ENCODE measurements at regions not wholly inside any gene's neighbourhood (a gene's known extent, or its start where the extent isn't known, plus 50 kb on each side); places are given as distances from the start of the nearest gene placed in this dataset.

- 85% methylated on average over 4 of the region's 4 CpGs for WGBS
- no peak for DNase-seq (ENCODE audit: low read depth in 6 of 9, low spot score in 9 of 9)
- H3K4me1 ChIP-seq (ENCODE audit: control insufficient read depth in 2 of 2, insufficient read depth in 2 of 2, low read length in 2 of 2), result no peaks in the 10 kb centered on the region
- no peak overlapping the region for H3K27ac ChIP-seq (ENCODE audit: low read depth in 1 of 2, low read length in 1 of 2)
- no peak overlapping the region for H3K4me3 ChIP-seq (ENCODE audit: low read length in 2 of 2)
- no peaks in the 10 kb centered on the region for H3K27me3 ChIP-seq (ENCODE audit: control insufficient read depth in 2 of 2, insufficient read depth in 1 of 2, low read length in 1 of 2)
- H3K9me3 ChIP-seq (ENCODE audit: control insufficient read depth in 2 of 2, insufficient read depth in 1 of 2, low read length in 1 of 2), result peaks cover 1 to 7% of the 10 kb centered on the region in 2 donors
- H3K36me3 ChIP-seq (ENCODE audit: control insufficient read depth in 2 of 2, insufficient read depth in 2 of 2, low read length in 1 of 2), result no peaks in the 10 kb centered on the region
Observed at GRCh38 chr15:23750179-23750578, 63.1 kb upstream of the NDN start.

GRCh38 chr15:23750776-23751175 lies 63.7 kb upstream of the NDN start:
- 91% methylated on average over 1 of the region's 1 CpG for WGBS
- no peak for DNase-seq (ENCODE audit: low read depth in 6 of 9, low spot score in 9 of 9)
- peaks cover 1 to 7% of the 10 kb centered on the region in 2 donors for H3K9me3 ChIP-seq (ENCODE audit: control insufficient read depth in 2 of 2, insufficient read depth in 1 of 2, low read length in 1 of 2)
- no peaks in the 10 kb centered on the region for H3K36me3 ChIP-seq (ENCODE audit: control insufficient read depth in 2 of 2, insufficient read depth in 2 of 2, low read length in 1 of 2)
- H3K4me1 ChIP-seq (ENCODE audit: control insufficient read depth in 2 of 2, insufficient read depth in 2 of 2, low read length in 2 of 2), result no peaks in the 10 kb centered on the region
- no peak overlapping the region for H3K27ac ChIP-seq (ENCODE audit: low read depth in 1 of 2, low read length in 1 of 2)
- no peaks in the 10 kb centered on the region for H3K27me3 ChIP-seq (ENCODE audit: control insufficient read depth in 2 of 2, insufficient read depth in 1 of 2, low read length in 1 of 2)
- H3K4me3 ChIP-seq (ENCODE audit: low read length in 2 of 2), result no peak overlapping the region

GRCh38 chr15:23753248-23753647 lies 66.1 kb upstream of the NDN start:
- DNase-seq (ENCODE audit: low read depth in 6 of 9, low spot score in 9 of 9), result no peak
- H3K9me3 ChIP-seq (ENCODE audit: control insufficient read depth in 2 of 2, insufficient read depth in 1 of 2, low read length in 1 of 2), result peaks cover 1 to 7% of the 10 kb centered on the region in 2 donors
- H3K27me3 ChIP-seq (ENCODE audit: control insufficient read depth in 2 of 2, insufficient read depth in 1 of 2, low read length in 1 of 2), result no peaks in the 10 kb centered on the region
- H3K27ac ChIP-seq (ENCODE audit: low read depth in 1 of 2, low read length in 1 of 2), result no peak overlapping the region
- H3K4me1 ChIP-seq (ENCODE audit: control insufficient read depth in 2 of 2, insufficient read depth in 2 of 2, low read length in 2 of 2), result no peaks in the 10 kb centered on the region
- whole genome bisulfite sequencing, result 65% methylated on average over 2 of the region's 2 CpGs
- no peak overlapping the region for H3K4me3 ChIP-seq (ENCODE audit: low read length in 2 of 2)
- H3K36me3 ChIP-seq (ENCODE audit: control insufficient read depth in 2 of 2, insufficient read depth in 2 of 2, low read length in 1 of 2), result no peaks in the 10 kb centered on the region

- Histone ChIP-seq H3K27ac (ENCODE audit: low read depth in 1 of 2, low read length in 1 of 2) (no peak overlapping the region), H3K4me3 (ENCODE audit: low read length in 2 of 2) (no peak overlapping the region), H3K36me3 (ENCODE audit: control insufficient read depth in 2 of 2, insufficient read depth in 2 of 2, low read length in 1 of 2) (no peaks in the 10 kb centered on the region), H3K9me3 (ENCODE audit: control insufficient read depth in 2 of 2, insufficient read depth in 1 of 2, low read length in 1 of 2) (no peaks in the 10 kb centered on the region), H3K4me1 (ENCODE audit: control insufficient read depth in 2 of 2, insufficient read depth in 2 of 2, low read length in 2 of 2) (no peaks in the 10 kb centered on the region), H3K27me3 (ENCODE audit: control insufficient read depth in 2 of 2, insufficient read depth in 1 of 2, low read length in 1 of 2) (no peaks in the 10 kb centered on the region)
- 77% methylated on average over 7 of the region's 7 CpGs for WGBS
- DNase-seq (ENCODE audit: low read depth in 6 of 9, low spot score in 9 of 9), result no peak
Observed at GRCh38 chr15:23758891-23759290, 71.8 kb upstream of the NDN start.

- H3K36me3 ChIP-seq (ENCODE audit: control insufficient read depth in 2 of 2, insufficient read depth in 2 of 2, low read length in 1 of 2), result no peaks in the 10 kb centered on the region
- WGBS, result 46% methylated on average over 4 of the region's 4 CpGs
- no peak overlapping the region for H3K27ac ChIP-seq (ENCODE audit: low read depth in 1 of 2, low read length in 1 of 2)
Observed at GRCh38 chr15:23760024-23760423, 72.9 kb upstream of the NDN start.

GRCh38 chr15:23761386-23761785 lies 74.3 kb upstream of the NDN start:
- Histone ChIP-seq H3K36me3 (ENCODE audit: control insufficient read depth in 2 of 2, insufficient read depth in 2 of 2, low read length in 1 of 2) (no peaks in the 10 kb centered on the region), H3K27ac (ENCODE audit: low read depth in 1 of 2, low read length in 1 of 2) (no peak overlapping the region), H3K9me3 (ENCODE audit: control insufficient read depth in 2 of 2, insufficient read depth in 1 of 2, low read length in 1 of 2) (peaks cover 0 to 4% of the 10 kb centered on the region in 2 donors), H3K4me3 (ENCODE audit: low read length in 2 of 2) (no peak overlapping the region), H3K27me3 (ENCODE audit: control insufficient read depth in 2 of 2, insufficient read depth in 1 of 2, low read length in 1 of 2) (no peaks in the 10 kb centered on the region), H3K4me1 (ENCODE audit: control insufficient read depth in 2 of 2, insufficient read depth in 2 of 2, low read length in 2 of 2) (no peaks in the 10 kb centered on the region)
- DNase-seq (ENCODE audit: low read depth in 6 of 9, low spot score in 9 of 9), result no peak
- 81% methylated on average over 6 of the region's 6 CpGs for WGBS

More at GRCh38 chr15:23760024-23760423, 72.9 kb upstream of the NDN start:
- Histone ChIP-seq H3K9me3 (ENCODE audit: control insufficient read depth in 2 of 2, insufficient read depth in 1 of 2, low read length in 1 of 2) (peaks cover 0 to 1% of the 10 kb centered on the region in 2 donors), H3K4me1 (ENCODE audit: control insufficient read depth in 2 of 2, insufficient read depth in 2 of 2, low read length in 2 of 2) (no peaks in the 10 kb centered on the region), H3K27me3 (ENCODE audit: control insufficient read depth in 2 of 2, insufficient read depth in 1 of 2, low read length in 1 of 2) (no peaks in the 10 kb centered on the region), H3K4me3 (ENCODE audit: low read length in 2 of 2) (no peak overlapping the region)
- no peak for DNase-seq (ENCODE audit: low read depth in 6 of 9, low spot score in 9 of 9)

GRCh38 chr15:23762026-23762425 lies 74.9 kb upstream of the NDN start:
- H3K27me3 ChIP-seq (ENCODE audit: control insufficient read depth in 2 of 2, insufficient read depth in 1 of 2, low read length in 1 of 2), result no peaks in the 10 kb centered on the region
- H3K36me3 ChIP-seq (ENCODE audit: control insufficient read depth in 2 of 2, insufficient read depth in 2 of 2, low read length in 1 of 2), result no peaks in the 10 kb centered on the region
- DNase-seq (ENCODE audit: low read depth in 6 of 9, low spot score in 9 of 9), result no peak
- H3K4me3 ChIP-seq (ENCODE audit: low read length in 2 of 2), result no peak overlapping the region
- H3K27ac ChIP-seq (ENCODE audit: low read depth in 1 of 2, low read length in 1 of 2), result no peak overlapping the region
- no peaks in the 10 kb centered on the region for H3K4me1 ChIP-seq (ENCODE audit: control insufficient read depth in 2 of 2, insufficient read depth in 2 of 2, low read length in 2 of 2)
- peaks cover 1 to 7% of the 10 kb centered on the region in 2 donors for H3K9me3 ChIP-seq (ENCODE audit: control insufficient read depth in 2 of 2, insufficient read depth in 1 of 2, low read length in 1 of 2)
- WGBS, result 72% methylated on average over 8 of the region's 8 CpGs

- no peak overlapping the region for H3K4me3 ChIP-seq (ENCODE audit: low read length in 2 of 2)
Observed at GRCh38 chr15:23763021-23763420, 75.9 kb upstream of the NDN start.

GRCh38 chr15:23764306-23764705 lies 77.2 kb upstream of the NDN start:
- H3K4me1 ChIP-seq (ENCODE audit: control insufficient read depth in 2 of 2, insufficient read depth in 2 of 2, low read length in 2 of 2), result no peaks in the 10 kb centered on the region
- no peaks in the 10 kb centered on the region for H3K27me3 ChIP-seq (ENCODE audit: control insufficient read depth in 2 of 2, insufficient read depth in 1 of 2, low read length in 1 of 2)
- H3K27ac ChIP-seq (ENCODE audit: low read depth in 1 of 2, low read length in 1 of 2), result no peak overlapping the region
- H3K36me3 ChIP-seq (ENCODE audit: control insufficient read depth in 2 of 2, insufficient read depth in 2 of 2, low read length in 1 of 2), result no peaks in the 10 kb centered on the region
- no peak for DNase-seq (ENCODE audit: low read depth in 6 of 9, low spot score in 9 of 9)
- H3K4me3 ChIP-seq (ENCODE audit: low read length in 2 of 2), result no peak overlapping the region
- H3K9me3 ChIP-seq (ENCODE audit: control insufficient read depth in 2 of 2, insufficient read depth in 1 of 2, low read length in 1 of 2), result peaks cover 1 to 7% of the 10 kb centered on the region in 2 donors
- 75% methylated on average over 3 of the region's 3 CpGs for WGBS

More at GRCh38 chr15:23763021-23763420, 75.9 kb upstream of the NDN start:
- Histone ChIP-seq H3K27me3 (ENCODE audit: control insufficient read depth in 2 of 2, insufficient read depth in 1 of 2, low read length in 1 of 2) (no peaks in the 10 kb centered on the region), H3K27ac (ENCODE audit: low read depth in 1 of 2, low read length in 1 of 2) (no peak overlapping the region), H3K4me1 (ENCODE audit: control insufficient read depth in 2 of 2, insufficient read depth in 2 of 2, low read length in 2 of 2) (no peaks in the 10 kb centered on the region), H3K9me3 (ENCODE audit: control insufficient read depth in 2 of 2, insufficient read depth in 1 of 2, low read length in 1 of 2) (peaks cover 1 to 7% of the 10 kb centered on the region in 2 donors), H3K36me3 (ENCODE audit: control insufficient read depth in 2 of 2, insufficient read depth in 2 of 2, low read length in 1 of 2) (no peaks in the 10 kb centered on the region)
- WGBS, result 93% methylated on average over 9 of the region's 9 CpGs
- DNase-seq (ENCODE audit: low read depth in 6 of 9, low spot score in 9 of 9), result no peak

- no peaks in the 10 kb centered on the region for H3K27me3 ChIP-seq (ENCODE audit: control insufficient read depth in 2 of 2, insufficient read depth in 1 of 2, low read length in 1 of 2)
- H3K9me3 ChIP-seq (ENCODE audit: control insufficient read depth in 2 of 2, insufficient read depth in 1 of 2, low read length in 1 of 2), result peaks cover 1 to 7% of the 10 kb centered on the region in 2 donors
- H3K36me3 ChIP-seq (ENCODE audit: control insufficient read depth in 2 of 2, insufficient read depth in 2 of 2, low read length in 1 of 2), result no peaks in the 10 kb centered on the region
- no peak for DNase-seq (ENCODE audit: low read depth in 6 of 9, low spot score in 9 of 9)
- WGBS, result 89% methylated on average over 4 of the region's 4 CpGs
- no peak overlapping the region for H3K27ac ChIP-seq (ENCODE audit: low read depth in 1 of 2, low read length in 1 of 2)
- H3K4me1 ChIP-seq (ENCODE audit: control insufficient read depth in 2 of 2, insufficient read depth in 2 of 2, low read length in 2 of 2), result no peaks in the 10 kb centered on the region
- no peak overlapping the region for H3K4me3 ChIP-seq (ENCODE audit: low read length in 2 of 2)
Observed at GRCh38 chr15:23764716-23765115, 77.6 kb upstream of the NDN start.
